ENCODE measurements at regions not wholly inside any gene's neighbourhood (a gene's known extent, or its start where the extent isn't known, plus 50 kb on each side); places are given as distances from the start of the nearest gene placed in this dataset.

DNA sequence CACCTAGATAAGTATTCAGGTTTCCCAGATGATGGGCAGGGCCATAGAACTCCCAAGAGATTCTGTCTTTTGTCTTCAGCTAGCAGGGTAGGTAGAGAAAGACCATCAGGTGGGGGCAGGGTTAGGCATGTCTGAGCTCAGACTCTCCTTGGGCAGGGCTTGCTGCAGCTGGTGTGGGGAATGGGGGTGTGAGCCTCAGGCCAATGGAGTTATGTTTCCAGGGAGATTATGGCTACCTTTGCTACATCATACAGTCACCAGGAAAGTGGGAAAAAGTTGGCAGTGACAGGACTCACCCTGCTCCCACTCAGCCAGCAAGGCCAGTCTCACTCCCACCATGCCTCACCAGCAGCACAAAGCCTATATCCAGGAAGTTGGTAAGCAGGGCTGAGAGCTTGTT, 77.8 kb downstream of the DRAM2 start:
- TF ChIP-seq EZH2 (IDR thresholded peaks at IDR 0.05; ENCODE audit: borderline replicate concordance, low read length) = no peak
- TF ChIP-seq, protein P1, sequence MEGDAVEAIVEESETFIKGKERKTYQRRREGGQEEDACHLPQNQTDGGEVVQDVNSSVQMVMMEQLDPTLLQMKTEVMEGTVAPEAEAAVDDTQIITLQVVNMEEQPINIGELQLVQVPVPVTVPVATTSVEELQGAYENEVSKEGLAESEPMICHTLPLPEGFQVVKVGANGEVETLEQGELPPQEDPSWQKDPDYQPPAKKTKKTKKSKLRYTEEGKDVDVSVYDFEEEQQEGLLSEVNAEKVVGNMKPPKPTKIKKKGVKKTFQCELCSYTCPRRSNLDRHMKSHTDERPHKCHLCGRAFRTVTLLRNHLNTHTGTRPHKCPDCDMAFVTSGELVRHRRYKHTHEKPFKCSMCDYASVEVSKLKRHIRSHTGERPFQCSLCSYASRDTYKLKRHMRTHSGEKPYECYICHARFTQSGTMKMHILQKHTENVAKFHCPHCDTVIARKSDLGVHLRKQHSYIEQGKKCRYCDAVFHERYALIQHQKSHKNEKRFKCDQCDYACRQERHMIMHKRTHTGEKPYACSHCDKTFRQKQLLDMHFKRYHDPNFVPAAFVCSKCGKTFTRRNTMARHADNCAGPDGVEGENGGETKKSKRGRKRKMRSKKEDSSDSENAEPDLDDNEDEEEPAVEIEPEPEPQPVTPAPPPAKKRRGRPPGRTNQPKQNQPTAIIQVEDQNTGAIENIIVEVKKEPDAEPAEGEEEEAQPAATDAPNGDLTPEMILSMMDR (conservative IDR thresholded peaks at IDR 0.05 in 1 of 2, IDR thresholded peaks at IDR 0.05 in 1 of 2; ENCODE audit: extremely low read depth in 1 of 2, insufficient read depth in 1 of 2, low read depth in 1 of 2, low read length in 2 of 2) = no peak

Data from mammary epithelial cell (primary cell).